ENCODE measurements at regions not wholly inside any gene's neighbourhood (a gene's known extent, or its start where the extent isn't known, plus 50 kb on each side); places are given as distances from the start of the nearest gene placed in this dataset.

DNA sequence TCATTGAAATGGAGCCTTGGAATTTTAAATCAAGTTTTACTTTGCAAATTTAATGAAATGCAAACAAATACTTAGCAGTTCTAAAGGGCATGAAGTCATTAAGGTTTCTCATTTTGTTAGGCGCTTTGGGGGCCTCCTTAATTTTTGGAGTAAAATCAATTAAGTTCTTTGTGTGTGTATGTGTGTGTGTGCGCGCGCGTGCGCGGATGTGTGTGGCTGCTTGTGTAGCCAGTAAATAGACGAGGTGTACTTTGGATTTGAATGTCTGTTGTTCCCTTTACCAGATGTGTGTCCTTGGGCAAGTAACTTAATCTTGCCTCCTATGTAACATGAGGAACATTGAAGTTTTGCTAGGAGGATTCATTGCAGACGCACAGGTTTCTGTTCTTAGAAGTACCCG is 1051.4 kb upstream of the EEF2KMT start (continued):
- TF ChIP-seq, protein P1, sequence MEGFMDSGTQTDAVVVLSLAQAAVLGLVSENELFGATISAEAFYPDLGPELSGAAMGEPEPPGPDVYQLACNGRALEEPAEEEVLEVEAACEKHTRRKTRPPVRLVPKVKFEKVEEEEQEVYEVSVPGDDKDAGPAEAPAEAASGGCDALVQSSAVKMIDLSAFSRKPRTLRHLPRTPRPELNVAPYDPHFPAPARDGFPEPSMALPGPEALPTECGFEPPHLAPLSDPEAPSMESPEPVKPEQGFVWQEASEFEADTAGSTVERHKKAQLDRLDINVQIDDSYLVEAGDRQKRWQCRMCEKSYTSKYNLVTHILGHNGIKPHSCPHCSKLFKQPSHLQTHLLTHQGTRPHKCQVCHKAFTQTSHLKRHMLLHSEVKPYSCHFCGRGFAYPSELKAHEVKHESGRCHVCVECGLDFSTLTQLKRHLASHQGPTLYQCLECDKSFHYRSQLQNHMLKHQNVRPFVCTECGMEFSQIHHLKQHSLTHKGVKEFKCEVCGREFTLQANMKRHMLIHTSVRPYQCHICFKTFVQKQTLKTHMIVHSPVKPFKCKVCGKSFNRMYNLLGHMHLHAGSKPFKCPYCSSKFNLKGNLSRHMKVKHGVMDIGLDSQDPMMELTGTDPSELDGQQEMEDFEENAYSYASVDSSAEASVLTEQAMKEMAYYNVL (CRISPR knock-in tag; IDR thresholded peaks at IDR 0.05; ENCODE audit: borderline replicate concordance) = no peak
- TF ChIP-seq, protein P2, sequence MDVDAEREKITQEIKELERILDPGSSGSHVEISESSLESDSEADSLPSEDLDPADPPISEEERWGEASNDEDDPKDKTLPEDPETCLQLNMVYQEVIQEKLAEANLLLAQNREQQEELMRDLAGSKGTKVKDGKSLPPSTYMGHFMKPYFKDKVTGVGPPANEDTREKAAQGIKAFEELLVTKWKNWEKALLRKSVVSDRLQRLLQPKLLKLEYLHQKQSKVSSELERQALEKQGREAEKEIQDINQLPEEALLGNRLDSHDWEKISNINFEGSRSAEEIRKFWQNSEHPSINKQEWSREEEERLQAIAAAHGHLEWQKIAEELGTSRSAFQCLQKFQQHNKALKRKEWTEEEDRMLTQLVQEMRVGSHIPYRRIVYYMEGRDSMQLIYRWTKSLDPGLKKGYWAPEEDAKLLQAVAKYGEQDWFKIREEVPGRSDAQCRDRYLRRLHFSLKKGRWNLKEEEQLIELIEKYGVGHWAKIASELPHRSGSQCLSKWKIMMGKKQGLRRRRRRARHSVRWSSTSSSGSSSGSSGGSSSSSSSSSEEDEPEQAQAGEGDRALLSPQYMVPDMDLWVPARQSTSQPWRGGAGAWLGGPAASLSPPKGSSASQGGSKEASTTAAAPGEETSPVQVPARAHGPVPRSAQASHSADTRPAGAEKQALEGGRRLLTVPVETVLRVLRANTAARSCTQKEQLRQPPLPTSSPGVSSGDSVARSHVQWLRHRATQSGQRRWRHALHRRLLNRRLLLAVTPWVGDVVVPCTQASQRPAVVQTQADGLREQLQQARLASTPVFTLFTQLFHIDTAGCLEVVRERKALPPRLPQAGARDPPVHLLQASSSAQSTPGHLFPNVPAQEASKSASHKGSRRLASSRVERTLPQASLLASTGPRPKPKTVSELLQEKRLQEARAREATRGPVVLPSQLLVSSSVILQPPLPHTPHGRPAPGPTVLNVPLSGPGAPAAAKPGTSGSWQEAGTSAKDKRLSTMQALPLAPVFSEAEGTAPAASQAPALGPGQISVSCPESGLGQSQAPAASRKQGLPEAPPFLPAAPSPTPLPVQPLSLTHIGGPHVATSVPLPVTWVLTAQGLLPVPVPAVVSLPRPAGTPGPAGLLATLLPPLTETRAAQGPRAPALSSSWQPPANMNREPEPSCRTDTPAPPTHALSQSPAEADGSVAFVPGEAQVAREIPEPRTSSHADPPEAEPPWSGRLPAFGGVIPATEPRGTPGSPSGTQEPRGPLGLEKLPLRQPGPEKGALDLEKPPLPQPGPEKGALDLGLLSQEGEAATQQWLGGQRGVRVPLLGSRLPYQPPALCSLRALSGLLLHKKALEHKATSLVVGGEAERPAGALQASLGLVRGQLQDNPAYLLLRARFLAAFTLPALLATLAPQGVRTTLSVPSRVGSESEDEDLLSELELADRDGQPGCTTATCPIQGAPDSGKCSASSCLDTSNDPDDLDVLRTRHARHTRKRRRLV (CRISPR knock-in tag; IDR thresholded peaks at IDR 0.05) = no peak
- TF ChIP-seq ZSCAN9 (CRISPR knock-in tag; IDR thresholded peaks at IDR 0.05; ENCODE audit: borderline replicate concordance) (no peak), MED8 (CRISPR knock-in tag; IDR thresholded peaks at IDR 0.05; ENCODE audit: insufficient replicate concordance) (no peak), ZNF749 (CRISPR knock-in tag; IDR thresholded peaks at IDR 0.05; ENCODE audit: borderline replicate concordance) (no peak), CHCHD3 (CRISPR knock-in tag; IDR thresholded peaks at IDR 0.05) (no peak)

DNA sequence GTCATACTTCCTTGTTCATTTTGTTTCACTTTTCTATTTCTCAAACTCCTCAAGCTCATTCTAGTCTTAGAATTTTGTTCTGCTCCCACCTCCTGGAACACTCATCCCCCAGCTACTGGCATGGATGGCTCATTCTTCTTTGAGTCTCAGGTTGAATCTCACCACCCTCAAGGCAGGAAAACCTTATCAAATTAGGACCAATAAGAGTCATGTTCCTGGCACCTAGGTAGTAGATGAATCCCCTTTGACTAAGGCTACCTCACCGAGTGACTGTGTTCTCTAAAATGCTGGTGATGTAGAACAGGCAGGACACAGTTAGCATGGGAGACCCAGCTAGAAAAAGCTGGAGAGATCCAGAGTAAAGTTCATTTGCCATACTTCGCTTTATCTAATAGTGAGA is 1050.8 kb upstream of the EEF2KMT start:
- Histone ChIP-seq H2AFZ (ENCODE audit: low read length) (no peak overlapping the region), H3K9me3 (ENCODE audit: low read length) (peaks cover 24% of the 10 kb centered on the region; the same call in 1 of the 2 replicates), H3K36me3 (replicated peaks in 1 of 2; ENCODE audit: control insufficient read depth in 1 of 2, insufficient read depth in 2 of 2, low read length in 2 of 2) (no peaks in the 10 kb centered on the region), H3K27me3 (ENCODE audit: control insufficient read depth in 1 of 2, insufficient read depth in 2 of 2, low read length in 2 of 2) (no peaks in the 10 kb centered on the region), H3K4me1 (ENCODE audit: insufficient read depth, low read length) (no peaks in the 10 kb centered on the region), H4K20me1 (ENCODE audit: insufficient read depth, low read length) (no peaks in the 10 kb centered on the region), H3K4me2 (ENCODE audit: low read depth, low read length) (no peak overlapping the region), H3K9ac (ENCODE audit: insufficient read depth, low read depth, low read length) (no peak overlapping the region), H3K27ac (ENCODE audit: extremely low read length, insufficient read depth, low read length) (no peak overlapping the region), H3K79me2 (ENCODE audit: insufficient read depth, low read length) (no peaks in the 10 kb centered on the region), H3K4me3 (replicated peaks in 1 of 3; ENCODE audit: insufficient read depth in 1 of 3, low read depth in 2 of 3, low read length in 3 of 3) (no peak overlapping the region)
- no TSS peak for BruUV-seq (replicated peaks)
- in situ Hi-C loops (cut with HindIII; ENCODE audit: extremely low pct_ligation_motif_present, low pct_unique_long_range_greater_than_20kb) (no loop called here), intact Hi-C loops (cut with micrococcal nuclease; ENCODE audit: unreplicated experiment) (no loop called here)
- ChIA-PET POLR2A (no interaction called here), CTCF (ENCODE audit: low intra/inter-chr PET ratio, low total read pairs) (no interaction called here)
- 2% methylated on average over 2 of the region's 2 CpGs for WGBS (ENCODE audit: low lambda C conversion rate)
- no peak for FAIRE-seq
- TF ChIP-seq, protein P3, sequence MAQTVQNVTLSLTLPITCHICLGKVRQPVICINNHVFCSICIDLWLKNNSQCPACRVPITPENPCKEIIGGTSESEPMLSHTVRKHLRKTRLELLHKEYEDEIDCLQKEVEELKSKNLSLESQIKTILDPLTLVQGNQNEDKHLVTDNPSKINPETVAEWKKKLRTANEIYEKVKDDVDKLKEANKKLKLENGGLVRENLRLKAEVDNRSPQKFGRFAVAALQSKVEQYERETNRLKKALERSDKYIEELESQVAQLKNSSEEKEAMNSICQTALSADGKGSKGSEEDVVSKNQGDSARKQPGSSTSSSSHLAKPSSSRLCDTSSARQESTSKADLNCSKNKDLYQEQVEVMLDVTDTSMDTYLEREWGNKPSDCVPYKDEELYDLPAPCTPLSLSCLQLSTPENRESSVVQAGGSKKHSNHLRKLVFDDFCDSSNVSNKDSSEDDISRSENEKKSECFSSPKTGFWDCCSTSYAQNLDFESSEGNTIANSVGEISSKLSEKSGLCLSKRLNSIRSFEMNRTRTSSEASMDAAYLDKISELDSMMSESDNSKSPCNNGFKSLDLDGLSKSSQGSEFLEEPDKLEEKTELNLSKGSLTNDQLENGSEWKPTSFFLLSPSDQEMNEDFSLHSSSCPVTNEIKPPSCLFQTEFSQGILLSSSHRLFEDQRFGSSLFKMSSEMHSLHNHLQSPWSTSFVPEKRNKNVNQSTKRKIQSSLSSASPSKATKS (CRISPR knock-in tag; IDR thresholded peaks at IDR 0.05) = no peak
- DNase-seq (ENCODE audit: low spot score) = no peak
- no peak for ATAC-seq

All from HepG2 (cell line).